Superior temporal gyrus (tissue), 1 donor: ENCODE measurements at regions not wholly inside any gene's neighbourhood (a gene's known extent, or its start where the extent isn't known, plus 50 kb on each side); places are given as distances from the start of the nearest gene placed in this dataset.

Experiments used
- DNase-seq: peaks from one replicate; pipeline ENCODE4 v3.0.0-alpha.2; 2016; ENCODE audit errors: extremely low spot score

DNA sequence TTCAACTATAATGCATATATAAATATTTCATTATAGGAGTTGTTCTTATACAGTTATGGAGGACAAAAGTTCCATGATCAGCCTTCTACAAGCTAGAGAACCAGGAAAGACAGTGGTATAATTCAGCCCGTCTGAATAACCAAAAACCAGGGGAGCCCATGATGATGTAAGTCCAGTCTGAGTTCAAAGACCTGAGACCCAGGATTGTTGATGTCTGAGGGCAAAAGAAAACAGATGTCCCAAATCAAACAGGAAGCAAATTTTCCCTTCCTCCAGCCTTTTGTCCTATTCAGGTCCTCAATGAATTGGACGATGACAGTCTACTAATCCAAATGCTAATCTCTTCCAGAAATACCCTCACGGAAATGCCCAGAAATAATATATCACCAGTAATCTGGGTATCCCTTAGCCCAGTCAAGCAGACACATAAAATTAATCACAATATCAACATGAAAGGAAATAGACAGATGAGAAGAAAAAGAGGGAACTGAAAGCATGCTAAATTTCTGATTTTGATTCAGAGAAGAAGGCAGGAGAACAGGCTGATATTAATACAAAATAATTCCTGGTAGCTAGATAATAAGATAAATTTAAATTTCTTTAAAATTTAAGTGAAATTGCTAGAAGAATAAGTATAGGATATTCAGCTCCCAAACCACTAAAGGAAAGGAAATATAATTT lies 255.6 kb upstream of the CTAGE1 start:
- DNase-seq = no peak

- DNase-seq = no peak
These were observed 256.6 kb upstream of the CTAGE1 start for GRCh38 chr18:22674272-22674671.

- no peak for DNase-seq
These were observed 257.3 kb upstream of the CTAGE1 start for GRCh38 chr18:22675006-22675405.

DNA sequence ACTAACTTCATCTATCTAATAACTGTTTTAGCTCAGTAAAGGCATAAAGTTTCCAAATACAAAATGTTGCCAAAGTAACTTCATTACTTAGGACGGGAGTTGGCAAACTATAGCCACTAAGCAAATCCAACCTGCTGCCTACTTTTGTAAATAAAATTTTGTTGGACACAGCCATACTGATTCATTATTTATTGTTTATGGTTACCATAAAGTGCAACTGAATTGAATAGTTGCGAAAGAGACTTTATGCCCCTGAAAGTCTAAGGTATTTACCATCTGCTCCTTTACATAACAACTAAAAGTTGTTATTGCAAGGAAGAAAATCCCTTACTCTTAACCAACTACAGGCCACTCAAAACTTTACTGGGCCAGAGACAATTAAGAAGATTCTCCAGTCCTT lies 256.7 kb upstream of the RBBP8 start:
- no peak for DNase-seq

DNA sequence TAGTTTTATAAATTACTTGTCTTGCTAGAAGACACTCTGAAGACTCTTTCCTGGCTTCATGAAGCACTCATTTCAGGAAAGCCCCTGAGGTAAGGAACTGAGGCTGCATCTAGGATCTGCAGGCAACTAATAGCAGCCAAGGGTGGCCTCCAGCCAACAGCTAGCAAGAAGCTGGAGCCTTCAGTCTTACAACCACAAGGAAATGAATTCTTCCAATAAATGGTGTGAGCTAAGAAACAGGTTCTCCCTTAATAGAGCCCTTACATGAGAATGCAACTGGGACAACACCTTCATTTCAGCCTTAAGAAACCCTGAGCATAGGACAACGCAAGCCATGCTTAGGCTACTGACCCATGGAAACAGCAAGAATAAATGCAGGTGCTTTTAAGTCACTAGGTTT lies 254.6 kb upstream of the RBBP8 start:
- DNase-seq = no peak

- no peak for DNase-seq
These were observed 252.2 kb upstream of the RBBP8 start for GRCh38 chr18:22680944-22681343.

- no peak for DNase-seq
These were observed 251.2 kb upstream of the RBBP8 start for GRCh38 chr18:22681908-22682307.

- DNase-seq = no peak
These were observed 250.4 kb upstream of the RBBP8 start for GRCh38 chr18:22682720-22683119.

- DNase-seq = no peak
These were observed 249.9 kb upstream of the RBBP8 start for GRCh38 chr18:22683196-22683676.

DNA sequence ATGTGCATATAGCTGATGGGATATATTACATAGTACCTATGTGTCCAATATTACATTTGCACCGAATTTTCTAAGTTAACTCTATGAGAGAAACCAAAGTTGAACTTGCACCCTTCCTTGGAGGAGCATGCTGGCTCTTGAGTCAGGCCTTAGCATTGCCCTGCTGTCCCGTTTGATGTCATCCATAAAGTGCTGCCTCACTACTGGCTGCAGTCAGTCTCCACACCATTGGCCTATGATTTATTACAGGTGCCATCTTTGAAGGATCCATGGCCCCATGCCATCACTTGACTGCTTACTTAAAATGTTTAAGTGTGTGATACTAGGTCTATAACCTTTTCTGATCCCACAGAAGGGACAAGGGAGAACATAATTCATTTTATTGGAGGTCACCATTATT lies 249.3 kb upstream of the RBBP8 start:
- no peak for DNase-seq

DNA sequence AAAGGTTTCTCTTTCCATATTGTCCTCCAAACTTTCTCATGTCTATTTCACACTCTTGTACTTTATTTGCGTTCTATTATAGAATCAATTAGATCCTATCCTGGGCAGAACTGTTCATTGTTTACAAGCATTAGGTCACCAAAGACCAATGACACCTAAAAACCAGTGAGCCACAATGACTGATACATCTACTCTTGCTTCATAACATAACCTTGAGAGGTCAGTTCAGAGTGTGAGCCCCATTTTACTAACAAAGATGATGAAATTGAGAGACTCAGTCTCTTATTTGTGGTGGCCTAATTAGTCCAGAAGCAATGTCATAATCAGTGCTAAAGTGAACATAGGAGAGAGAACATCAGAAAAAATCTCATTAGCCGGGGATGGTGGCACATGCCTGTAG lies 248.9 kb upstream of the RBBP8 start:
- DNase-seq = no peak

DNA sequence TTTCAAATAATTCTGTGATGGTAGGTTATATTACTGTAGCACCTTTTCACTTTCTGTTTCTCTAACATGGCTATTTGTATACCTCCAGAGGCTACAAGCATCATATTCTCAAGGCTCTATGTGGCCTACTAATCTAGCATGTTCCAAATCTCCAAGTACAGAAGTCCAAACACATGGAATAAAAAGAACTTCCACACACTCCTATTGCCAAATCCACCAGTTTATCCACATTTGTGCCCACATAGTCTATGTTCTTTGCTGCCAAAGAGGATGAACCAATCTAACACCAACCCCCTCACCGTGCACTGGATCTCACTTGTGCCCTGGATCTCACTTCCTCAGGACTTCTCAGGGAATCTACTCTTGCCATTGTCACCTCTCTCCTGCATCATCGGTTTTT lies 247.3 kb upstream of the RBBP8 start:
- no peak for DNase-seq

DNA sequence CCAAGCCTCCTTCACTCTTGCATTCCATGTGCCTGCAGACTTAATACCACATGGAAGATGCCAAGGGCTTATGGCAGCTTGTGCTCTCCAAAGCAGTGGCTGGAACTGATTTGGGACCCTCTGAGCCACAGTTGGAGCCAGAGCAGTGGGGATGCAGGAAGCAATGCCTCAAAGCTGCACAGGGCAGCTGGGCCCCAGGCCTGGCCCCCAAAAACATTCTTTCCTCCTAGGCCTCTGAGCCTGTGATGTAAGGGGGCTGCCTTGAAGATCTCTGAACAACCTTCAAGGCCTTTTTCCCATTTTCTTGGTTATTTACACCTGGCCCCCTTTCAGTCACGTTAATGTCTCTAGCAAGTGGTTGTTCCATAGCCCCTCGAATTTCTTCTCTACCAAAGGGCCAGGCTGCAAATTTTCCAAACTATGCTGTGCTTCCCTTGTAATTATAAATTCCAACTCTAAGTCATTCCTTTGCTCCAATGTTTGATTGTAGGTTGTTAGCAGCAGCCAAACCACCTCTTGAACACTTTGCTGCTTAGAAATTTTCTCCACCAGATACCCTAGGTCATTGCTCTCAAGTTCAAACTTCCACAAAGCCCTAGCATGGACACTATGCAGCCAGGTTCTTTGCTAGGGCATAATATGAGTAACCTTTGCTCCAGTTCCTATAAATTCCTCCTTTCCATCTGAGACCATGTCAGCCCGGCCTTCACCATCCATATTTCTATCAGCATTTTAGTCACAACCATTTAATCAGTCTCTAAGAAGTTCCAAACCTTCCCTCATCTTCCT lies 245.0 kb upstream of the RBBP8 start:
- no peak for DNase-seq

DNA sequence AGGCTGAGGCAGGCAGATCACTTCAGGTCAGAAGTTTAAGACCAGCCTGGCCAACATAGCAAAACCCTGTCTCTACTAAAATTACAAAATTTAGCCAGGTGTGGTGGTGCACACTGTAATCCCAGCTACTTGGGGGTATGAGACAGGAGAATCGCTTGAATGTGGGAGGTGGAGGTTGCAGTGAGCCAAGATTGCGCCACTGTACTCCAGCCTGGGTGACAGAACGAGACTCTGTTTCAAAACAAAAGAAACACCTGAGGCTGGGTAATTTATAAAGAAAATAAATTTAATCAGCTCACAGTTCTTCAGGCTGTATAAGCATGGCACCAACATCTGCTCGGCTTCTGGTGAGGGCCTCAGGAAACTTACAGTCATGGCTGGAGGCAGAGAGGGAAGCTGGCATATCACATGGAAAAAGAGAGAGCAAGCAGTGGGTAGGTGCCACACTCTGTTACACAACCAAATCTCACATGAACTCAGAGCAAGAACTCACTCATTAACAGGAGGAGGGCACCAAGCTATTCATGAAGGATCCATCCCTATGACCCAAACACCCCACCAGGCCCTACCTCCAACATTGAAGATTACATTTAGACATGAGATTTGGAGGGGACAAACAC lies 244.1 kb upstream of the RBBP8 start:
- DNase-seq = no peak

DNA sequence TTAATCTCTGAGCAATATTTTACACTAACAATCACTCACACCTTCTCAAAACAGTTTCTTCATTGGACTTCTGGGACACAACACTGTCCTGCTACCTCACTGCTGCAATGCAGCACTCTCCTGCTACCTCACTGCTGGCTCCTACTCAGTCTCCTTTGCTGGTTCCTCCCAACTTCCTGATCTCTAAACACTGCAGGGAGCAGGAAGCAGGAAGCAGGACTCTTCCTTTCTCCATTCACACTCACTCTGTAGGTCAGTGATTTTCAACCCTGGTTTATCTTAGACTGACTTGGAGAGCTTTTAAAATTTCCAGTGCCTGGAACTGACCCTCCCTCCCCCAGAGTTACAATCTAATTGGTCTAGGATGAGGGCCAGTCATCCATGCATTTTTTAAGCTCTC lies 243.4 kb upstream of the RBBP8 start:
- no peak for DNase-seq

DNA sequence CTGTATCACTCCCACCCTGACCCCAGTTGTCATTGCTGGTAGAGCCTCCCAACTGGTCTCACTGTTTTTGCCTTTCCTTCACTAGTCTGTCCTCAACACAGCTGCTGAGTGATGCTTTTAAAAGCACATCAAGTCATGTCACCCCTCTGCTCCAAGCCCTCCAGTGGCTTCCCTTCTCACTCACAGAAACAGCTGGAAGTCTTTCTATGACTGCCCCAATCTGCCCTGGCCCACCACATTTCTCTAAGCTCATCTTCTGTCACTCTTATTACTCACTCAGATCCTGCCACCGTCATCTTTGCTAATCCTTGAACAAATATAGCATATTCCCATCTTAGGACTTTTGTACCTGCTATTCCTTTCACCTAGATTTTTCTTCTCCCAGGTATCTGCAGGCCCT lies 242.6 kb upstream of the RBBP8 start:
- DNase-seq = no peak

DNA sequence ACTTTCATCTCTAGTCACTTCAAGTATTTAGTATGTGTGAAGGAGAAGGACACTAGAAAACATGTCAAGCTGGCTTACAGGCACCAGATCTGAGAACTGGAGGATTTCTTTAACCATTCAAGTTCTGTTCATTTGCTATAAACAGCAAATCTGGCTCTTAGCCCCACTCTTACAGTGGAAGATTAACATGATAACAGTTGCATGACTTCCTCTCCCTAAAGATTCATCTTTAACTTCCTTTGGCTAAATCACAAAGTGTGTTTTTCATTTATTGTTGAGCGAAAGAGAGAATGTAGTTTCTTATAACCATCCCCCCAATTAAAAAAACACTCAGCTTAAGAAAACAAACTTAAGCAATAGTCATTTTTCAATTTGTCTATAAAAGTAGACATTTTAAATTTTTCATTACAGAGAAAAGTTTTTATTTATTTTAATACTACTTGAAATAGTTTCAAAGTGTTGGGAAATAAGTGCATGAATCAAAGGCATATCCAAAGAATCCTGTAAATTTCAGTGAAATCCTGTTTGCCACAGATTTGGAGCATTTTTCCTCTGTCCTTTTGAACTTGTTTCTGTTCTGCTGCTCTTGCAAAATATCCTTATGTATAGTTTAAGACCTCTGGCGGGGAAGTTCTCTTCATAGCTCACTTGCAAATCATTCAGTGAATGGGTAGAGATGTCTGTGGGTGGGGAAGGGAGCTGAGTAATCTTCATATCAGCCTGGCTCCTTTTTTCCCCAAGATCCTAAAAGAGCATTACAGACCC lies 241.0 kb upstream of the RBBP8 start:
- DNase-seq = no peak

DNA sequence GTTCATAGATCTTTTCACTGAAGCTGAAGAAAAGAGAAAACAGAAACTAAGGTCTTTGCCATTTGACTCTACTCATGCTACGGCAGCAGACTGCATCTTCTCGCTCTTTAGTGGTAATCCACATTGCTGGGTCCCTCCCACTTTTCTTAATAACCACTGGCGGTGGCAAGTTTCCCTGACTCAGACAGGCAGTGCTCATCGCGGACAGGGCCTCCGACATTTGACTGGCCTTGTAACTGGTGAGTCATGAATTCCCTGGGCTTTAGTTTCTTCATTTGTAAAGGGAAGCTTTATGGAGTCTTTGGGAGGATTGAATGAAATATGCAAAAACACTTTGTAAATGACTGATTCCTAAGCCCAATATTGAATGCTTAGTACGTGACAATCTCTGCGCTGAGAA lies 238.2 kb upstream of the RBBP8 start:
- no peak for DNase-seq

DNA sequence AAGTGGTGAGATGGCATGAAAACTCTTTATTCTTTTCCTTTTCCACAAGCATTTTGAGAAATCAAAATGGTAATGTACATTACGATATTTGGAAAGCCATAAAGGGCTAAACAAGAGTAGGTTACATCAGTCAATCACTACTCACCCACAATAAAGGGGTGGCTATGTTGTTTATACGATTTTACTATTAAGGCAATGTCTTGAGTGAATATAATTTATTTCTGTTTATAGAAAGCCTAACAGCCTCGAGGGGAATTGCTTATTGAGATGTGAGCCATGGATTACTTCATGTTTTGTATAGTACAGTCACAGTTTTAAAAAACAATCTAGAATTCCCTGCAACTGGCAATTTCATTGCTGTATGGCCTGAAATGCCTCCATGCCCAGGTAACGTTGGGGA lies 237.5 kb upstream of the RBBP8 start:
- no peak for DNase-seq

DNA sequence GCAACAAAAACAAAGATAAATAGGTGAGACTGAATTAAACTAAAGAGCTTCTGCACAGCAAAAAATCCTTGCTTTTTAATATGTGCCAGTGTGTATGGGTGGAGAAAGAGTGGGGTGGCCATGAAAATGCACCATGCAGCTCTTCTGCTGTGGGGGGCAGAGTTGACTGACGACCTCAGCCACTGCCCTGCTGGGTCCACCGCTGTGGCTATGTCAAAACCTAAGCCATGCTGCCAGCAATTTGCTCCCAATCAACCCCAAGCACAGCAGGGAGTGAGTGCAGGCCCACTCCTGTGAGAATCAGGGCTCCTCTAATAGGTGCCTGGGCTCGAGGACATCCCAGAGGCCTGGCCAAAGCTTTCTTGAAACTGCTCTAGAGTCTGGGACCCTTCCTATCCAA lies 235.6 kb upstream of the RBBP8 start:
- DNase-seq = no peak

- no peak for DNase-seq
These were observed 234.4 kb upstream of the RBBP8 start for GRCh38 chr18:22698711-22699110.

GRCh38 chr18:22699629-22700028 lies 233.5 kb upstream of the RBBP8 start:
- no peak for DNase-seq
